GM13976 (cell line): ENCODE measurements at regions not wholly inside any gene's neighbourhood (a gene's known extent, or its start where the extent isn't known, plus 50 kb on each side); places are given as distances from the start of the nearest gene placed in this dataset.

ENCODE experiments used
- DNase-seq: peaks from one replicate; pipeline ENCODE4 v3.0.0; 2012; ENCODE audit warnings: low spot score
- CTCF ChIP-seq: IDR thresholded peaks from 2 replicates; pipeline ENCODE4 v1.5.1; 2012; ENCODE audit warnings: borderline replicate concordance, mild to moderate bottlenecking; ENCODE audit not compliant: insufficient read depth; ENCODE audit errors: extremely low read depth, missing control alignments, control extremely low read depth
- in situ Hi-C: fragments of 300-500 bp; cut with MboI; formaldehyde crosslinking; loops from one replicate; pipeline ENCODE4 v1.12.0; 2022; ENCODE audit warnings: low sequenced_read_pairs, mixed read lengths, inconsistent platforms; ENCODE audit not compliant: unreplicated experiment

- DNase-seq, result no peak
- in situ Hi-C loops, result no loop called here
- TF ChIP-seq CTCF, result no peak
Observed at GRCh38 chr11:81010631-81011030, 1569.8 kb upstream of the TENM4 start.

- in situ Hi-C loops, result no loop called here
- TF ChIP-seq CTCF, result no peak
- no peak for DNase-seq
Observed at GRCh38 chr11:81007046-81007445, 1566.2 kb upstream of the TENM4 start.

- DNase-seq, result no peak
- no peak for TF ChIP-seq CTCF
- in situ Hi-C loops, result no loop called here
Observed at GRCh38 chr11:81005595-81005994, 1564.8 kb upstream of the TENM4 start.

GRCh38 chr11:81004576-81004975 is 1563.7 kb upstream of the TENM4 start:
- in situ Hi-C loops, result no loop called here
- DNase-seq, result no peak
- TF ChIP-seq CTCF, result no peak

- in situ Hi-C loops, result no loop called here
Observed at GRCh38 chr11:81002374-81002773, 1561.5 kb upstream of the TENM4 start.

GRCh38 chr11:81000735-81001134 is 1559.9 kb upstream of the TENM4 start:
- TF ChIP-seq CTCF, result no peak
- in situ Hi-C loops, result no loop called here
- no peak for DNase-seq

More at GRCh38 chr11:81002374-81002773, 1561.5 kb upstream of the TENM4 start:
- DNase-seq, result no peak
- TF ChIP-seq CTCF, result no peak

- no peak for TF ChIP-seq CTCF
- DNase-seq, result no peak
- in situ Hi-C loops, result no loop called here
Observed at GRCh38 chr11:81000334-81000733, 1559.5 kb upstream of the TENM4 start.
